K562 (cell line): ENCODE measurements at regions not wholly inside any gene's neighbourhood (a gene's known extent, or its start where the extent isn't known, plus 50 kb on each side); places are given as distances from the start of the nearest gene placed in this dataset.

ENCODE experiments used
- ARID2 ChIP-seq: fragments of 450-650 bp; IDR thresholded peaks from 2 replicates; pipeline ENCODE4 v1.6.1; 2017; ENCODE audit warnings: antibody characterized with exemption, mild to moderate bottlenecking
- CBFA2T2 ChIP-seq: fragments of 450-650 bp; conservative IDR thresholded peaks from 2 replicates; pipeline ENCODE4 v1.6.1; 2017; ENCODE audit warnings: mild to moderate bottlenecking
- EP300 ChIP-seq: IDR thresholded peaks from 2 replicates; pipeline ENCODE4 v1.6.1; 2012; ENCODE audit warnings: low read length, improper control_type of control experiment
- ERF ChIP-seq: fragments of 450-650 bp; formaldehyde crosslinking; IDR thresholded peaks from 2 replicates; pipeline ENCODE4 v1.4.0; 2020; ENCODE audit warnings: mild to moderate bottlenecking, mixed read lengths
- FOXK2 ChIP-seq, 2 experiments: fragments of 450-650 bp; IDR thresholded peaks in 1 of 2; conservative IDR thresholded peaks in 1 of 2; 2 replicates each; pipeline ENCODE4 v1.6.1; 2016; ENCODE audit warnings: low read depth in 2 of 2, mild to moderate bottlenecking in 1 of 2
- HMG20B ChIP-seq: fragments of 250-450 bp; sonication (Bioruptor Pico); IDR thresholded peaks from 2 replicates; pipeline ENCODE4 v1.5.0; 2021; ENCODE audit warnings: mild to moderate bottlenecking
- HMGXB4 ChIP-seq: sonication (generic); formaldehyde crosslinking; IDR thresholded peaks from 2 replicates; pipeline ENCODE4 v1.8.1; 2023; ENCODE audit warnings: mild to moderate bottlenecking, missing genetic modification reagents
- L3MBTL2 ChIP-seq: fragments of 450-650 bp; IDR thresholded peaks from 2 replicates; pipeline ENCODE4 v1.6.1; 2016; ENCODE audit warnings: mild to moderate bottlenecking, moderate library complexity
- MBD1 ChIP-seq: fragments of 250-450 bp; sonication (Bioruptor Pico); IDR thresholded peaks from 2 replicates; pipeline ENCODE4 v1.8.0; 2022; ENCODE audit warnings: inconsistent platforms
- MCM7 ChIP-seq, 2 experiments: fragments of 450-650 bp; IDR thresholded peaks; 2 replicates each; pipeline ENCODE4 v1.6.1; 2016 to 2018
- SIX5 ChIP-seq, 2 experiments: IDR thresholded peaks; 2 replicates each; pipeline ENCODE4 v1.6.1; 2011; ENCODE audit warnings: low read length in 2 of 2, borderline replicate concordance in 1 of 2, low read depth in 1 of 2, mild to moderate bottlenecking in 1 of 2, moderate library complexity in 1 of 2; ENCODE audit not compliant: insufficient read depth in 1 of 2
- SMARCB1 ChIP-seq: IDR thresholded peaks from 2 replicates; pipeline ENCODE4 v1.6.1; 2011; ENCODE audit warnings: improper control_type of control experiment, low read depth; ENCODE audit not compliant: insufficient read length
- SPI1 ChIP-seq: IDR thresholded peaks from 2 replicates; pipeline ENCODE4 v1.6.1; 2011; ENCODE audit warnings: low read depth, low read length, control low read depth, borderline replicate concordance
- SREBF2 ChIP-seq: sonication (generic); formaldehyde crosslinking; IDR thresholded peaks from 2 replicates; pipeline ENCODE4 v1.4.0; 2020; ENCODE audit warnings: mild to moderate bottlenecking, missing genetic modification reagents
- UBTF ChIP-seq, 2 experiments: IDR thresholded peaks; 2 replicates each; pipeline ENCODE4 v1.6.1; 2012; ENCODE audit warnings: improper control_type of control experiment in 2 of 2, low read depth in 2 of 2, low read length in 2 of 2, borderline replicate concordance in 1 of 2
- ZNF347 ChIP-seq: fragments of 450-650 bp; formaldehyde crosslinking; IDR thresholded peaks from 2 replicates; pipeline ENCODE4 v1.4.0; 2020; ENCODE audit warnings: low read depth, mild to moderate bottlenecking, moderate library complexity
- TF ChIP-seq, protein P1 (sequence below), 2 experiments: fragments of 200-800 bp in 1 of 2; sonication (Bioruptor generic) in 1 of 2; sonication (generic) in 1 of 2; formaldehyde crosslinking in 1 of 2; IDR thresholded peaks in 1 of 2; conservative IDR thresholded peaks in 1 of 2; 2 replicates each; pipeline versions ENCODE4 v1.5.0 to v1.6.1; 2016 to 2020; ENCODE audit warnings: missing compliant biosample characterization in 1 of 2, missing genetic modification characterization in 1 of 2, missing genetic modification reagents in 1 of 2
- TF ChIP-seq, protein P2 (sequence below): fragments of 250-450 bp; sonication (Bioruptor Pico); IDR thresholded peaks from 2 replicates; pipeline ENCODE4 v1.8.0; 2022; ENCODE audit warnings: inconsistent platforms, mild to moderate bottlenecking, moderate library complexity, borderline replicate concordance

DNA sequence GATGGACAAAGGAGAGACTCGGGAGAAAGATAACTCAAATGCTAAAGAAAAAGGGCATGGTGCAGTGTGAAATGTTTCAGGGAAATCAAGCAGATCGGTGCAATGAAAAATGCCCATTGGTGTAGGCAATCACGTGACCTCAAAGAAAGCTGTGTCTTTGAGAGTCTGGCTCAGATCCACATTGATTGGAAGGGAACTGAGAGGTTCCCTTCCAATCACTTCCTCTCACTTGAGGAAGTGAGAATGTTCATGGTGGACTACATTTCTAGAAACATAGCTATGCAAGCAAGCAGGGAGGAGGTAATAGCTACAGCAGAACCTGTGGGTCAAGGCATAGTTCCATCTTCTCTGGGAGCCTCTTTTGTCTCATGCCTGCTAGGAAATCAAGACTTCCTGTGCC is 187.4 kb downstream of the LPIN1 start (continued):
- TF ChIP-seq UBTF (IDR thresholded peaks at IDR 0.05; ENCODE audit: borderline replicate concordance in 1 of 2, low read depth in 2 of 2, low read length in 2 of 2) (no peak), SREBF2 (no peak), CBFA2T2 (0 out of 2 replicates have a peak, but pooled peaks have one; percentile 4), L3MBTL2 (no peak), HMGXB4 (CRISPR knock-in tag) (no peak), HMG20B (no peak), ARID2 (no peak), EP300 (no peak), ZNF347 (CRISPR knock-in tag) (no peak), MBD1 (CRISPR knock-in tag) (no peak), FOXK2 (conservative IDR thresholded peaks at IDR 0.05 in 1 of 2, IDR thresholded peaks at IDR 0.05 in 1 of 2; ENCODE audit: low read depth in 2 of 2) (no peak), SMARCB1 (no peak), ERF (CRISPR knock-in tag) (no peak), SPI1 (0 out of 2 replicates have a peak, but pooled peaks have one; percentile 12), SIX5 (IDR thresholded peaks at IDR 0.05; ENCODE audit: borderline replicate concordance in 1 of 2, insufficient read depth in 1 of 2, low read depth in 1 of 2, low read length in 2 of 2) (no peak), MCM7 (IDR thresholded peaks at IDR 0.05) (no peak)
- TF ChIP-seq, protein P1, sequence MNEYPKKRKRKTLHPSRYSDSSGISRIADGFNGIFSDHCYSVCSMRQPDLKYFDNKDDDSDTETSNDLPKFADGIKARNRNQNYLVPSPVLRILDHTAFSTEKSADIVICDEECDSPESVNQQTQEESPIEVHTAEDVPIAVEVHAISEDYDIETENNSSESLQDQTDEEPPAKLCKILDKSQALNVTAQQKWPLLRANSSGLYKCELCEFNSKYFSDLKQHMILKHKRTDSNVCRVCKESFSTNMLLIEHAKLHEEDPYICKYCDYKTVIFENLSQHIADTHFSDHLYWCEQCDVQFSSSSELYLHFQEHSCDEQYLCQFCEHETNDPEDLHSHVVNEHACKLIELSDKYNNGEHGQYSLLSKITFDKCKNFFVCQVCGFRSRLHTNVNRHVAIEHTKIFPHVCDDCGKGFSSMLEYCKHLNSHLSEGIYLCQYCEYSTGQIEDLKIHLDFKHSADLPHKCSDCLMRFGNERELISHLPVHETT (CRISPR knock-in tag; conservative IDR thresholded peaks at IDR 0.05 in 1 of 2, IDR thresholded peaks at IDR 0.05 in 1 of 2), result no peak
- TF ChIP-seq, protein P2, sequence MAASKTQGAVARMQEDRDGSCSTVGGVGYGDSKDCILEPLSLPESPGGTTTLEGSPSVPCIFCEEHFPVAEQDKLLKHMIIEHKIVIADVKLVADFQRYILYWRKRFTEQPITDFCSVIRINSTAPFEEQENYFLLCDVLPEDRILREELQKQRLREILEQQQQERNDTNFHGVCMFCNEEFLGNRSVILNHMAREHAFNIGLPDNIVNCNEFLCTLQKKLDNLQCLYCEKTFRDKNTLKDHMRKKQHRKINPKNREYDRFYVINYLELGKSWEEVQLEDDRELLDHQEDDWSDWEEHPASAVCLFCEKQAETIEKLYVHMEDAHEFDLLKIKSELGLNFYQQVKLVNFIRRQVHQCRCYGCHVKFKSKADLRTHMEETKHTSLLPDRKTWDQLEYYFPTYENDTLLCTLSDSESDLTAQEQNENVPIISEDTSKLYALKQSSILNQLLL, result no peak
